Esophagus muscularis mucosa (tissue), 4 donors: ENCODE measurements at regions not wholly inside any gene's neighbourhood (a gene's known extent, or its start where the extent isn't known, plus 50 kb on each side); places are given as distances from the start of the nearest gene placed in this dataset.

Experiments used
- DNase-seq: peaks from one replicate; pipeline ENCODE4 v3.0.0-alpha.2; 2017; ENCODE audit errors: extremely low spot score
- H3K27ac ChIP-seq, 4 donors: fragments of 200-600 bp; sonication (generic); replicated peaks in 1 of 4; 1 replicate in 3 of 4; 2 replicates in 1 of 4; pipeline ENCODE4 v1.5.1; 2016 to 2019; ENCODE audit warnings: mild to moderate bottlenecking in 1 of 4
- H3K27me3 ChIP-seq, 4 donors: fragments of 200-600 bp; sonication (generic); one replicate each; pipeline versions ENCODE4 v1.5.1 to v1.6.0; 2016 to 2019
- H3K36me3 ChIP-seq, 4 donors: fragments of 200-600 bp; sonication (generic); one replicate each; pipeline ENCODE4 v1.5.1; 2016 to 2019
- H3K4me1 ChIP-seq, 4 donors: fragments of 200-600 bp; sonication (generic); one replicate each; pipeline ENCODE4 v1.5.1; 2016 to 2019
- H3K4me3 ChIP-seq, 4 donors: fragments of 200-600 bp; sonication (generic); 1 replicate in 2 of 4; 2 replicates in 2 of 4; pipeline ENCODE4 v1.5.1; 2016 to 2019; ENCODE audit warnings: mild to moderate bottlenecking in 4 of 4, moderate library complexity in 1 of 4
- H3K9me3 ChIP-seq, 4 donors: fragments of 200-600 bp; sonication (generic); 1 replicate in 3 of 4; 2 replicates in 1 of 4; pipeline ENCODE4 v1.5.1; 2016 to 2019
- CTCF ChIP-seq, 3 experiments: fragments of 200-600 bp in 2 of 3; fragments of 450-650 bp in 1 of 3; sonication (generic) in 2 of 3; IDR thresholded peaks; one replicate each; pipeline ENCODE4 v1.5.1; 2017 to 2019; ENCODE audit warnings: antibody characterized with exemption in 3 of 3, mild to moderate bottlenecking in 2 of 3, moderate library complexity in 1 of 3
- EP300 ChIP-seq: sonication (generic); formaldehyde crosslinking; IDR thresholded peaks from one replicate; pipeline ENCODE4 v1.6.1; 2017; ENCODE audit warnings: antibody characterized with exemption
- POLR2A ChIP-seq: fragments of 450-650 bp; IDR thresholded peaks from one replicate; pipeline ENCODE4 v1.6.1; 2017; ENCODE audit warnings: antibody characterized with exemption, moderate library complexity, mild to moderate bottlenecking, low read depth
- POLR2AphosphoS5 ChIP-seq, 2 donors: sonication (generic); formaldehyde crosslinking; IDR thresholded peaks; one replicate each; pipeline ENCODE4 v1.6.1; 2017; ENCODE audit warnings: antibody characterized with exemption in 2 of 2
- WGBS: methylation state at CpG from one replicate; pipeline ENCODE4 v1.1.5; 2018; 5-methylcytosine and 5-hydroxymethylcytosine counted together
- intact Hi-C: fragments of 100-400 bp; cut with DNase I; formaldehyde crosslinking; loops from one replicate; pipeline ENCODE4 v1.15.1; 2023

- no peak for DNase-seq
- no peaks in the 10 kb centered on the region for H3K9me3 ChIP-seq
- H3K4me1 ChIP-seq = peaks cover 0 to 31% (median 24%) of the 10 kb centered on the region in 4 donors
- no peak overlapping the region for H3K4me3 ChIP-seq
- H3K36me3 ChIP-seq = no peaks in the 10 kb centered on the region
- no peak overlapping the region for H3K27ac ChIP-seq
- intact Hi-C loops = no loop called here
- H3K27me3 ChIP-seq = no peaks in the 10 kb centered on the region
- no peak for TF ChIP-seq EP300
- TF ChIP-seq POLR2AphosphoS5 (IDR thresholded peaks at IDR 0.05) = no peak
- no peak for TF ChIP-seq CTCF (IDR thresholded peaks at IDR 0.05)
- no peak for TF ChIP-seq POLR2A
- WGBS = 49% methylated on average over 3 of the region's 3 CpGs
Observed at GRCh38 chr4:124203613-124204238, 508.8 kb downstream of the ANKRD50 start.

GRCh38 chr4:124206779-124207605 lies 505.5 kb downstream of the ANKRD50 start:
- H3K4me3 ChIP-seq = no peak overlapping the region
- H3K4me1 ChIP-seq = peaks cover 0 to 23% (median 11%) of the 10 kb centered on the region in 4 donors
- no peak for TF ChIP-seq POLR2A
- no peak for TF ChIP-seq CTCF (IDR thresholded peaks at IDR 0.05)
- TF ChIP-seq EP300 = no peak
- TF ChIP-seq POLR2AphosphoS5 (IDR thresholded peaks at IDR 0.05) = no peak
- DNase-seq = no peak
- intact Hi-C loops = no loop called here
- no peak overlapping the region for H3K27ac ChIP-seq
- no peaks in the 10 kb centered on the region for H3K27me3 ChIP-seq
- H3K36me3 ChIP-seq = no peaks in the 10 kb centered on the region
- no peaks in the 10 kb centered on the region for H3K9me3 ChIP-seq
- WGBS = 93% methylated on average over 9 of the region's 9 CpGs

GRCh38 chr4:124209211-124209610 lies 503.3 kb downstream of the ANKRD50 start:
- WGBS = 88% methylated on average over 3 of the region's 3 CpGs
- intact Hi-C loops = no loop called here
- no peaks in the 10 kb centered on the region for H3K9me3 ChIP-seq
- no peaks in the 10 kb centered on the region for H3K27me3 ChIP-seq
- no peak for TF ChIP-seq CTCF (IDR thresholded peaks at IDR 0.05)
- H3K4me3 ChIP-seq = no peak overlapping the region
- H3K36me3 ChIP-seq = no peaks in the 10 kb centered on the region
- no peak for DNase-seq
- H3K27ac ChIP-seq = no peak overlapping the region
- peaks cover 10 to 16% (median 11%) of the 10 kb centered on the region in 4 donors for H3K4me1 ChIP-seq

- intact Hi-C loops = no loop called here
Observed at GRCh38 chr4:124209626-124210025, 502.9 kb downstream of the ANKRD50 start.

More at GRCh38 chr4:124209626-124210025, 502.9 kb downstream of the ANKRD50 start:
- peaks cover 8 to 14% (median 10%) of the 10 kb centered on the region in 4 donors for H3K4me1 ChIP-seq
- DNase-seq = no peak
- no peaks in the 10 kb centered on the region for H3K9me3 ChIP-seq
- WGBS = 90% methylated on average over 2 of the region's 2 CpGs
- H3K27ac ChIP-seq = no peak overlapping the region
- H3K27me3 ChIP-seq = no peaks in the 10 kb centered on the region
- H3K4me3 ChIP-seq = no peak overlapping the region
- no peaks in the 10 kb centered on the region for H3K36me3 ChIP-seq
- TF ChIP-seq POLR2A (no peak), EP300 (no peak), CTCF (IDR thresholded peaks at IDR 0.05) (no peak), POLR2AphosphoS5 (IDR thresholded peaks at IDR 0.05) (no peak)
